Smooth muscle cell (in vitro differentiated cells): ENCODE measurements at regions not wholly inside any gene's neighbourhood (a gene's known extent, or its start where the extent isn't known, plus 50 kb on each side); places are given as distances from the start of the nearest gene placed in this dataset.
"Not testable (repeated sequence)": the region's sequence is repeated elsewhere in the genome, so short reads cannot be mapped to it uniquely, and the experiment has no call there.

ENCODE experiments used
- DNase-seq: peaks from one replicate; lab custom pipeline; 2025; ENCODE audit not compliant: unreplicated experiment; lab: John Stamatoyannopoulos, UW
- H2AFZ ChIP-seq: fragments of 200-600 bp; sonication (generic); 2 replicates; pipeline ENCODE4 v1.6.0; 2016; ENCODE audit warnings: antibody characterized with exemption, low read depth, mild to moderate bottlenecking
- H3F3A ChIP-seq: fragments of 200-600 bp; sonication (generic); 2 replicates; pipeline ENCODE4 v1.6.0; 2017; ENCODE audit warnings: antibody characterized with exemption, low read depth
- H3K27ac ChIP-seq: fragments of 200-600 bp; sonication (generic); 2 replicates; pipeline ENCODE4 v1.5.1; 2016; ENCODE audit warnings: low read depth, mild to moderate bottlenecking
- H3K27me3 ChIP-seq: fragments of 200-600 bp; sonication (generic); 2 replicates; pipeline ENCODE4 v1.6.1; 2016; ENCODE audit warnings: low read depth, mild to moderate bottlenecking
- H3K36me3 ChIP-seq: fragments of 200-600 bp; sonication (generic); 2 replicates; pipeline ENCODE4 v1.5.1; 2016; ENCODE audit warnings: low read depth
- H3K4me1 ChIP-seq: fragments of 200-600 bp; sonication (generic); 2 replicates; pipeline ENCODE4 v1.5.1; 2016; ENCODE audit warnings: low read depth
- H3K4me2 ChIP-seq: fragments of 200-600 bp; sonication (generic); 2 replicates; pipeline ENCODE4 v1.6.0; 2016; ENCODE audit warnings: mild to moderate bottlenecking
- H3K4me3 ChIP-seq: fragments of 200-600 bp; sonication (generic); 2 replicates; pipeline ENCODE4 v1.5.1; 2016; ENCODE audit warnings: mild to moderate bottlenecking
- H3K79me2 ChIP-seq: fragments of 200-600 bp; sonication (generic); 2 replicates; pipeline ENCODE4 v1.6.0; 2016; ENCODE audit warnings: low read depth, mild to moderate bottlenecking
- H3K9ac ChIP-seq: fragments of 200-600 bp; sonication (generic); 2 replicates; pipeline ENCODE4 v1.6.0; 2016; ENCODE audit warnings: low read depth
- H3K9me3 ChIP-seq: fragments of 200-600 bp; sonication (generic); replicated peaks from 2 replicates; pipeline ENCODE4 v1.5.1; 2016; ENCODE audit warnings: low read depth
- H4K20me1 ChIP-seq: fragments of 200-600 bp; sonication (generic); 2 replicates; pipeline ENCODE4 v1.6.0; 2016; ENCODE audit warnings: low read depth
- WGBS: methylation state at CpG from one replicate; pipeline ENCODE4 v1.1.7; 2016; ENCODE audit warnings: low lambda C conversion rate; 5-methylcytosine and 5-hydroxymethylcytosine counted together
- TF ChIP-seq, protein P1 (sequence below): fragments of 200-600 bp; sonication (generic); IDR thresholded peaks from 2 replicates; pipeline ENCODE4 v1.5.1; 2017; ENCODE audit warnings: borderline replicate concordance, mild to moderate bottlenecking, antibody characterized with exemption; ENCODE audit not compliant: insufficient read depth, poor library complexity, severe bottlenecking

DNA sequence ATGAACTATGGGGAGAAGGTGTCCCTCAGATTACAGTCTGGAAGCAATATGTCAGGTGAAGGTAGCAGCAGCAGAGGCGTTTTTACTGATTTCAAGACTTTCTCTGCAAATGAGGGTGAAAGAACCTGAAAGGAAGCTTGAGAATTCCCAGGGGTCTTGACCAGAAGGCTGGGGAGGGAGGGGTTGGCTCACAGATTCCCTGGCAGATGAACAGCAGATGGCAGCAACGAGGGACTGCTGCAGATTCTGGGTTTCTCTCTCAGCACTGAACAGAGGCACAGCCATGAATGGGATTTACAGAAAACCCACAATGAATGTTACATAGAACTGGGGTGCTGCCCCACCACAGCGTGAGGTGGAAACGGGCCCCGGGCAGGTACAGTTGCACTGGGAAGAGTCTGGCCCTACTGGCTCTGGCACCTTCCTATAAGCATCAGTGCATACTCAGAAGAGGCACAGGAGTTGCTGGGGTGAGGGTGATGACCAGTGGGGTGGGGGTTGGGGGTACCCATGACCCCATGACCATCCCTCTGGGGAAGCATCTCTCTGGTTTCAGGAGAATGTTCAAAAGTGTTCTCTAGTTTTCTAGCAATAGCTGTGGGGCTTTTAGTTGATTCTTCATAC lies 317.8 kb downstream of the SH2D4B start:
- TF ChIP-seq, protein P1, sequence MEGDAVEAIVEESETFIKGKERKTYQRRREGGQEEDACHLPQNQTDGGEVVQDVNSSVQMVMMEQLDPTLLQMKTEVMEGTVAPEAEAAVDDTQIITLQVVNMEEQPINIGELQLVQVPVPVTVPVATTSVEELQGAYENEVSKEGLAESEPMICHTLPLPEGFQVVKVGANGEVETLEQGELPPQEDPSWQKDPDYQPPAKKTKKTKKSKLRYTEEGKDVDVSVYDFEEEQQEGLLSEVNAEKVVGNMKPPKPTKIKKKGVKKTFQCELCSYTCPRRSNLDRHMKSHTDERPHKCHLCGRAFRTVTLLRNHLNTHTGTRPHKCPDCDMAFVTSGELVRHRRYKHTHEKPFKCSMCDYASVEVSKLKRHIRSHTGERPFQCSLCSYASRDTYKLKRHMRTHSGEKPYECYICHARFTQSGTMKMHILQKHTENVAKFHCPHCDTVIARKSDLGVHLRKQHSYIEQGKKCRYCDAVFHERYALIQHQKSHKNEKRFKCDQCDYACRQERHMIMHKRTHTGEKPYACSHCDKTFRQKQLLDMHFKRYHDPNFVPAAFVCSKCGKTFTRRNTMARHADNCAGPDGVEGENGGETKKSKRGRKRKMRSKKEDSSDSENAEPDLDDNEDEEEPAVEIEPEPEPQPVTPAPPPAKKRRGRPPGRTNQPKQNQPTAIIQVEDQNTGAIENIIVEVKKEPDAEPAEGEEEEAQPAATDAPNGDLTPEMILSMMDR: peak; percentile 37
- WGBS: 64% methylated on average over 5 of the region's 5 CpGs
- Histone ChIP-seq H2AFZ (no peak overlapping the region), H3K4me2 (no peak overlapping the region), H3K4me1 (no peaks in the 10 kb centered on the region), H3K27me3 (no peaks in the 10 kb centered on the region), H3K36me3 (no peaks in the 10 kb centered on the region), H3K4me3 (no peak overlapping the region), H3K27ac (no peak overlapping the region), H4K20me1 (no peaks in the 10 kb centered on the region), H3F3A (no peaks in the 10 kb centered on the region), H3K9ac (no peak overlapping the region), H3K79me2 (no peaks in the 10 kb centered on the region), H3K9me3 (no peaks in the 10 kb centered on the region)
- no peak for DNase-seq

DNA sequence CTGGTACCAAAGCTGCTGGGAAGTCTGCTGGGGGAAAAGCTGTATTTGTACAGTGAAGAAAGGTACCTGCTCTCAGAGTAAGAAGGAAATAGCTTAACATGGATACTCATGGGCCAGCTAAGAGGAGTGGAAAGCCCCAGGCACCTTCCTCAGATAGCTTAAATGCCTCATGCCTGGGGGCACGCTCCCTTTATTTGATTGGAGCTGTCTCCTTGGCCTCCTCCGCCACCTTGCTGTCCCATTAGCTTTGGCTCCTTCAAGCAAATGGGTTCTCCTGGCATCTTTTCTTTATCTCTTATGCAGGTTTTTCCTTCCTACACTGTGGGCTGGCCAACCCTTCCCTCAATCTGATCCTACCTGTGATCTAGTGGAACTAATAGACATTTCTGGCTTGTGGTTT lies 318.5 kb downstream of the SH2D4B start:
- no peak for DNase-seq
- Histone ChIP-seq H3K27me3 (no peaks in the 10 kb centered on the region), H3K79me2 (no peaks in the 10 kb centered on the region), H3K4me1 (no peaks in the 10 kb centered on the region), H3K4me2 (no peak overlapping the region), H3K9ac (no peak overlapping the region), H3K9me3 (no peaks in the 10 kb centered on the region), H3K27ac (no peak overlapping the region), H4K20me1 (no peaks in the 10 kb centered on the region), H3K36me3 (no peaks in the 10 kb centered on the region), H2AFZ (no peak overlapping the region), H3K4me3 (no peak overlapping the region), H3F3A (no peaks in the 10 kb centered on the region)
- 89% methylated on average over 2 of the region's 2 CpGs for WGBS
- TF ChIP-seq, protein P1: no peak

DNA sequence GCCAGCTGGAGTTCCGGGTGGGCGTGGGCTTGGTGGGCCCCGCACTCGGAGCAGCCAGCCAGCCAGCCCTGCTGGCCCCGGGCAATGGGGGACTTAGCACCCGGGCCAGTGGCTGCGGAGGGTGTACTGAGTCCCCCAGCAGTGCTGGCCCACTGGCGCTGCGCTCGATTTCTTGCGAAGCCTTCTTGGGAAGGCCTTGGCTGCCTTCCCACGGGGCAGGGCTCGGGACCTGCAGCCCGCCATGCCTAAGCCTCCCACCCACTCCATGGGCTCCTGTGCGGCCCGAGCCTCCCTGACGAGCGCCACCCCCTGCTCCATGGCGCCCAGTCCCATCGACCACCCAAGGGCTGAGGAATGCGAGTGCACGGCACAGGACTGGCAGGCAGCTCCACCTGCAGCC lies 321.6 kb downstream of the SH2D4B start:
- H3K27me3 ChIP-seq, DNase-seq, H3K4me2 ChIP-seq, H3K4me1 ChIP-seq, H3K79me2 ChIP-seq, H3K27ac ChIP-seq, H2AFZ ChIP-seq, H3K9me3 ChIP-seq, H3K36me3 ChIP-seq, H3K4me3 ChIP-seq, H3K9ac ChIP-seq, H4K20me1 ChIP-seq, H3F3A ChIP-seq: not testable (repeated sequence)
- WGBS: 94% methylated on average over 17 of the region's 22 CpGs

DNA sequence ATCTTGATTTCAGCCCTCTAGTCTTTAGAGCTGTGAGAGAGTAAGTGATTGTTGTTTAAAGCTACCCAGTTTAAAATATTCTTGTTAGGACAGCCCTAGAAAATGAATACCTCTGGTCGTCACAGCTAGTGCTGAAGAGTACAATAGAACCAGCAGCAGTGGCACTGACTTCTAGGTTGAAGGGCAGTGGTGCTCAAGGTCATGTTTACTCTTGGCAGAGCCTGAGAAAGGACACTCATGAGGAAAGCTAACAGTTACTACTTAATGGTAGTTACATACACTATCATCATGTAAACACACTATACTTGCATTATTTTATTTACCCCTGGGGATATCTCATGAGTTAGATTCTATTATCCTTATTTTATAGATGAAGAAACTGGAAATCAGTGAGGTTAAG lies 323.0 kb downstream of the SH2D4B start:
- H3K9ac ChIP-seq: no peak overlapping the region
- no peak overlapping the region for H3K27ac ChIP-seq

More for the DNA sequence above, 323.0 kb downstream of the SH2D4B start:
- 82% methylated on average over 1 of the region's 1 CpG for WGBS
- no peaks in the 10 kb centered on the region for H3K9me3 ChIP-seq
- H3K4me3 ChIP-seq: no peak overlapping the region
- H4K20me1 ChIP-seq: no peaks in the 10 kb centered on the region
- H3K79me2 ChIP-seq: no peaks in the 10 kb centered on the region
- H2AFZ ChIP-seq: no peak overlapping the region
- H3K36me3 ChIP-seq: no peaks in the 10 kb centered on the region
- TF ChIP-seq, protein P1: no peak
- no peaks in the 10 kb centered on the region for H3K4me1 ChIP-seq
- H3F3A ChIP-seq: no peaks in the 10 kb centered on the region
- no peak overlapping the region for H3K4me2 ChIP-seq
- H3K27me3 ChIP-seq: no peaks in the 10 kb centered on the region
- DNase-seq: no peak
